Trophoblast cell (in vitro differentiated cells and primary cell): ENCODE measurements at regions not wholly inside any gene's neighbourhood (a gene's known extent, or its start where the extent isn't known, plus 50 kb on each side); places are given as distances from the start of the nearest gene placed in this dataset.
"Not testable (repeated sequence)": the region's sequence is repeated elsewhere in the genome, so short reads cannot be mapped to it uniquely, and the experiment has no call there.

Source experiments
- DNase-seq, 2 donors: peaks; one replicate each; pipeline ENCODE4 v3.0.0-alpha.2; 2016
- H2AFZ ChIP-seq: 2 replicates; pipeline ENCODE4 v1.6.1; 2013; ENCODE audit warnings: low read length, moderate library complexity, mild to moderate bottlenecking; ENCODE audit not compliant: insufficient read depth, poor library complexity
- H2AK5ac ChIP-seq: 2 replicates; pipeline ENCODE4 v1.6.1; 2013; ENCODE audit warnings: mild to moderate bottlenecking, low read length
- H2BK120ac ChIP-seq: 2 replicates; pipeline ENCODE4 v1.6.1; 2013; ENCODE audit warnings: low read length, mild to moderate bottlenecking, moderate library complexity; ENCODE audit not compliant: insufficient read depth, poor library complexity
- H2BK12ac ChIP-seq: 2 replicates; pipeline ENCODE4 v1.6.1; 2013; ENCODE audit warnings: mild to moderate bottlenecking, low read length, moderate library complexity
- H2BK5ac ChIP-seq: 2 replicates; pipeline ENCODE4 v1.6.1; 2013; ENCODE audit warnings: low read length, low read depth, moderate library complexity, mild to moderate bottlenecking; ENCODE audit not compliant: poor library complexity
- H3K14ac ChIP-seq: 2 replicates; pipeline ENCODE4 v1.6.1; 2013; ENCODE audit warnings: mild to moderate bottlenecking, low read length
- H3K18ac ChIP-seq: 2 replicates; pipeline ENCODE4 v1.6.1; 2013; ENCODE audit warnings: mild to moderate bottlenecking, low read length
- H3K23ac ChIP-seq: 2 replicates; pipeline ENCODE4 v1.6.1; 2013; ENCODE audit warnings: low read length
- H3K27ac ChIP-seq: 2 replicates; pipeline ENCODE4 v1.5.1; 2013; ENCODE audit warnings: low read depth, mild to moderate bottlenecking, inconsistent platforms, low read length, moderate library complexity
- H3K27me3 ChIP-seq: 2 replicates; pipeline ENCODE4 v1.6.1; 2013; ENCODE audit warnings: inconsistent platforms, mild to moderate bottlenecking, low read length, moderate library complexity; ENCODE audit not compliant: insufficient read depth
- H3K36me3 ChIP-seq, 2 experiments: 1 replicate in 1 of 2; 2 replicates in 1 of 2; pipeline ENCODE4 v1.6.1; 2013; ENCODE audit warnings: low read length in 2 of 2, mild to moderate bottlenecking in 2 of 2, moderate library complexity in 1 of 2; ENCODE audit not compliant: insufficient read depth in 2 of 2, control insufficient read depth in 1 of 2
- H3K4ac ChIP-seq: 2 replicates; pipeline ENCODE4 v1.6.1; 2013; ENCODE audit warnings: low read depth, mild to moderate bottlenecking, low read length, moderate library complexity
- H3K4me1 ChIP-seq, 2 experiments: 1 replicate in 1 of 2; 2 replicates in 1 of 2; pipeline ENCODE4 v1.6.1; 2013; ENCODE audit warnings: low read length in 2 of 2, mild to moderate bottlenecking in 2 of 2, moderate library complexity in 1 of 2; ENCODE audit not compliant: insufficient read depth in 2 of 2, control insufficient read depth in 1 of 2
- H3K4me2 ChIP-seq: 2 replicates; pipeline ENCODE4 v1.6.1; 2013; ENCODE audit warnings: inconsistent platforms, mild to moderate bottlenecking, low read length, moderate library complexity
- H3K4me3 ChIP-seq: 2 replicates; pipeline ENCODE4 v1.5.1; 2013; ENCODE audit warnings: mild to moderate bottlenecking, low read depth, low read length, inconsistent platforms
- H3K79me1 ChIP-seq: one replicate; pipeline ENCODE4 v1.6.1; 2013; ENCODE audit warnings: low read length
- H3K79me2 ChIP-seq: 2 replicates; pipeline ENCODE4 v1.6.1; 2013; ENCODE audit warnings: low read length, mild to moderate bottlenecking; ENCODE audit not compliant: control insufficient read depth, insufficient read depth, poor library complexity
- H3K9ac ChIP-seq: 2 replicates; pipeline ENCODE4 v1.6.1; 2013; ENCODE audit warnings: mild to moderate bottlenecking, low read length
- H3K9me3 ChIP-seq: 2 replicates; pipeline ENCODE4 v1.6.1; 2013; ENCODE audit warnings: low read depth, mild to moderate bottlenecking, control low read depth, inconsistent platforms, low read length; ENCODE audit not compliant: insufficient read depth
- H4K12ac ChIP-seq: 2 replicates; pipeline ENCODE4 v1.6.1; 2013; ENCODE audit warnings: low read depth, mild to moderate bottlenecking, low read length, moderate library complexity
- H4K8ac ChIP-seq: 2 replicates; pipeline ENCODE4 v1.6.1; 2013; ENCODE audit warnings: low read depth, mild to moderate bottlenecking, low read length, moderate library complexity
- H4K91ac ChIP-seq: one replicate; pipeline ENCODE4 v1.6.1; 2013; ENCODE audit warnings: low read depth, mild to moderate bottlenecking, low read length, moderate library complexity
- WGBS: extraction: QIAGEN DNeasy Blood & Tissue Kit; methylation state at CpG from one replicate; pipeline ENCODE4 v1.1.7; 2013; ENCODE audit warnings: missing lambda C conversion rate; ENCODE audit not compliant: insufficient read length, insufficient coverage; ENCODE audit errors: extremely low coverage; 5-methylcytosine and 5-hydroxymethylcytosine counted together

GRCh38 chr12:16785953-16786352 lies 180.0 kb upstream of the LMO3 start:
- Histone ChIP-seq H2BK12ac (no peak overlapping the region), H3K14ac (no peak overlapping the region), H4K91ac (no peak overlapping the region), H2AFZ (no peak overlapping the region), H3K4ac (no peak overlapping the region), H4K8ac (no peak overlapping the region), H3K4me2 (no peak overlapping the region), H3K36me3 (no peaks in the 10 kb centered on the region), H3K27me3 (no peaks in the 10 kb centered on the region), H3K27ac (no peak overlapping the region), H3K4me3 (no peak overlapping the region), H3K79me2 (no peaks in the 10 kb centered on the region), H3K9me3 (no peaks in the 10 kb centered on the region), H3K23ac (no peak overlapping the region), H3K9ac (no peak overlapping the region), H3K18ac (no peak overlapping the region), H3K4me1 (no peaks in the 10 kb centered on the region), H2BK5ac (no peak overlapping the region), H3K79me1 (no peaks in the 10 kb centered on the region), H4K12ac (no peak overlapping the region), H2AK5ac (no peak overlapping the region), H2BK120ac (no peak overlapping the region)
- no peak for DNase-seq
- WGBS, result no CpG with 5 or more reads among the region's 2 CpGs

DNA sequence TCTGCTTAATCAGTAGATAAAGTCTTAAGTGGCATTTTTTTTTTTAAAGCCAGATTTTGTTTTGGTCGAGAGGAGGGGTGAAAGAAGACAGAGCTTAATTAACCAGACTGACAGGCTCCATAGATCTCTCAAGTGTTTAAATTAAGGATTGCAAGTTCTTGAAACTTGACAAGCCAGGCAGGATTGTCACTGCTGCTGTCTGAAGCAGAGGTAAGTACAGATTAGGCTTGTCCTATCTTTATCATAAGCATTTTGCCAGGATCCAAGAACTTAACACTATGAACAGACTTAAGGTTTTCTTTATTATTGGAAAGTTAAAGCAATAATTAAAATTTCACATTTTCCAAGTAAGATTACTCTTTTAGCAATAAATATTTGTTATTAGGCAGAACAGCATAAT lies 179.6 kb upstream of the LMO3 start:
- WGBS, result no CpG with 5 or more reads among the region's 1 CpG
- Histone ChIP-seq H3K79me1 (no peaks in the 10 kb centered on the region), H3K27me3 (no peaks in the 10 kb centered on the region), H2AK5ac (no peak overlapping the region), H3K4me1 (no peaks in the 10 kb centered on the region), H3K9ac (no peak overlapping the region), H3K36me3 (no peaks in the 10 kb centered on the region), H2BK5ac (no peak overlapping the region), H3K18ac (no peak overlapping the region), H4K12ac (no peak overlapping the region), H3K79me2 (no peaks in the 10 kb centered on the region), H2BK12ac (no peak overlapping the region), H4K8ac (no peak overlapping the region), H3K14ac (no peak overlapping the region), H3K9me3 (no peaks in the 10 kb centered on the region), H3K27ac (no peak overlapping the region), H3K4ac (no peak overlapping the region), H3K4me2 (no peak overlapping the region), H3K23ac (no peak overlapping the region), H2AFZ (no peak overlapping the region), H3K4me3 (no peak overlapping the region), H4K91ac (no peak overlapping the region), H2BK120ac (no peak overlapping the region)
- DNase-seq, result no peak

- not testable (repeated sequence) for H3K4me1 ChIP-seq, H2BK120ac ChIP-seq, H2AFZ ChIP-seq, H4K12ac ChIP-seq, H3K79me2 ChIP-seq, H3K9ac ChIP-seq, H3K4me3 ChIP-seq, H3K4me2 ChIP-seq, H3K9me3 ChIP-seq, DNase-seq, H3K23ac ChIP-seq, H2AK5ac ChIP-seq, H3K18ac ChIP-seq, H3K4ac ChIP-seq, H2BK5ac ChIP-seq, H3K27ac ChIP-seq, H3K79me1 ChIP-seq, H3K14ac ChIP-seq, H3K27me3 ChIP-seq, H2BK12ac ChIP-seq, H4K8ac ChIP-seq, H3K36me3 ChIP-seq, H4K91ac ChIP-seq
- WGBS, result no CpG with 5 or more reads among the region's 2 CpGs
Observed at GRCh38 chr12:16769129-16769528, 163.2 kb upstream of the LMO3 start.

GRCh38 chr12:16766736-16767135 lies 160.8 kb upstream of the LMO3 start:
- no peak overlapping the region for H3K18ac ChIP-seq
- no peaks in the 10 kb centered on the region for H3K79me2 ChIP-seq
- no peak overlapping the region for H4K91ac ChIP-seq
- H3K4me2 ChIP-seq, result no peak overlapping the region
- no peak overlapping the region for H3K23ac ChIP-seq
- no peak overlapping the region for H3K9ac ChIP-seq
- no peak overlapping the region for H2AK5ac ChIP-seq
- no peak overlapping the region for H3K14ac ChIP-seq
- no peak overlapping the region for H4K8ac ChIP-seq
- no peak overlapping the region for H3K4ac ChIP-seq
- H3K79me1 ChIP-seq, result no peaks in the 10 kb centered on the region
- no peaks in the 10 kb centered on the region for H3K27me3 ChIP-seq
- H2AFZ ChIP-seq, result no peak overlapping the region
- H4K12ac ChIP-seq, result no peak overlapping the region
- H3K27ac ChIP-seq, result no peak overlapping the region
- DNase-seq, result no peak
- H2BK5ac ChIP-seq, result no peak overlapping the region
- H2BK120ac ChIP-seq, result no peak overlapping the region
- no peaks in the 10 kb centered on the region for H3K9me3 ChIP-seq
- no peak overlapping the region for H2BK12ac ChIP-seq
- H3K4me3 ChIP-seq, result no peak overlapping the region
- no peaks in the 10 kb centered on the region for H3K36me3 ChIP-seq
- no CpG with 5 or more reads among the region's 1 CpG for WGBS
- no peaks in the 10 kb centered on the region for H3K4me1 ChIP-seq

DNA sequence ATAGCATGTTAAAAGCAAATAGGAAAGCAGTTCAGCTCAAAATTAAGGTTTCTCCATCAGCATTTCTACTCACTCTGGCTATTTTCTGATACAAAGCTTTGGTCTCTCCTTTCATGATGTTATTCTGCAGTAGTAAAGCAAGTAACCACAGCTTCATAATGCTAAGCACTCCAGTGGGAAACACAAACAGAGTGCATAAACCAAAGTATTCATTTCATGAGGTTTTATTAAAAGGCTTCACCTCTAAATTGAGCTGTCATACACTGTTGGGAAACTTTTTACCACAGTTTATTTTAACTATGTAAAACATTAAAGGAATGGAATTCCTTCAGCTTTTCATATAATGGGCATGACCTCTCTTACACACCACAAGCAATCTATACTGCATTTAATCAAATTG lies 157.9 kb upstream of the LMO3 start:
- Histone ChIP-seq H2BK5ac (no peak overlapping the region), H2BK120ac (no peak overlapping the region), H3K4me2 (no peak overlapping the region), H3K18ac (no peak overlapping the region), H3K14ac (no peak overlapping the region), H3K4me1 (no peaks in the 10 kb centered on the region), H3K23ac (no peak overlapping the region), H3K27ac (no peak overlapping the region), H3K27me3 (no peaks in the 10 kb centered on the region), H2AK5ac (no peak overlapping the region), H4K12ac (no peak overlapping the region), H3K4me3 (no peak overlapping the region), H4K91ac (no peak overlapping the region), H2AFZ (no peak overlapping the region), H3K79me1 (no peaks in the 10 kb centered on the region), H3K36me3 (no peaks in the 10 kb centered on the region), H3K4ac (no peak overlapping the region), H3K9me3 (no peaks in the 10 kb centered on the region), H3K79me2 (no peaks in the 10 kb centered on the region), H2BK12ac (no peak overlapping the region), H4K8ac (no peak overlapping the region), H3K9ac (no peak overlapping the region)
- DNase-seq, result no peak
